ENCODE measurements at regions not wholly inside any gene's neighbourhood (a gene's known extent, or its start where the extent isn't known, plus 50 kb on each side); places are given as distances from the start of the nearest gene placed in this dataset.

DNA sequence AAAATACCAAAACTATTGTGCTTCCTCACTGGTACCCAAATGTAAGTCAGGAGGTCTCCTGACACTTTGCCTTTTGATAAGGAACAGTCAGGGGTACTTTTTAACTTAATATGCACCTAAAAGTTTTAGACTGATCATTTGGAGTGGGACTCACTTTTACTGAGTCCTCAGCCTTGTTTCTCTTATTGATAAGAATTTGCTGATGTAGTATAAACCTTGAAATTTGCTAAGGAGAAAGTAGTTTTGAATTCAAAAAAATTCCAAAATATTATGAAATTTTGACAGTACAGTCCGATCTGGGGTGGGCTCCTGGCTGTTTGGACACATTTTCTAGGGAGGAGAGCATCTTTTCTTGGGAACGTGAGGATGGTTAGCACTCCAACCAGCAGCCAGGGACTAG, 91.4 kb upstream of the GATB start:
- no peak for TF ChIP-seq CTCF (IDR thresholded peaks at IDR 0.05)
- no peak for TF ChIP-seq POLR2A (IDR thresholded peaks at IDR 0.05)
